ENCODE measurements at regions not wholly inside any gene's neighbourhood (a gene's known extent, or its start where the extent isn't known, plus 50 kb on each side); places are given as distances from the start of the nearest gene placed in this dataset.

DNA sequence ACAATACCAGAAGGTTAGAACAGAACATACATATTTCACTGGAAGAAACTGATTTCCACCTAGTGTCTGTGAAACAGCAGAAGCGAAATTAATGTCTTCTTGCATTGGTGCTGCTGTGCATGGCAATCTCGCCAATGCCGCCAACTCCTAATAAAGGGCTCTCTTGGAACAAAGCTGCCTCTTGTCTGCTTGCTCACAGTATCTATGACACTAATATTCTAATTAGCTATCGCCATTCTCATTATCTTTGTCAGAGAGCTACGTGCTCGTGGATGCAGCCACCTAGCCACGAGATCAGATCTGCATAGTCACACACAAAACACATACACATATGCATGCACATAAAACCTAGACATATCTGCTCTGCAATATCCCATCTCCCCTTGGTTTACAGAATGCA is 145.9 kb upstream of the OLIG3 start:
- H3K4me2 ChIP-seq (ENCODE audit: insufficient read depth in 1 of 2, low read depth in 2 of 2, low read length in 2 of 2), result no peak overlapping the region

More for the DNA sequence above, 145.9 kb upstream of the OLIG3 start:
- WGBS, 2 experiments (ENCODE audit: extremely low coverage in 1 of 2, insufficient coverage in 1 of 2, insufficient read length in 1 of 2, insufficient replicate concordance in 2 of 2, low coverage in 1 of 2, low lambda C conversion rate in 2 of 2, missing lambda C conversion rate in 1 of 2), result 88% methylated on average over 7 of the region's 7 CpGs; no CpG with 5 or more reads in 1 of the 2 experiments
- FAIRE-seq, result no peak
- Histone ChIP-seq H4K8ac (ENCODE audit: extremely low read depth, insufficient read depth, low read length) (no peak overlapping the region), H3K23me2 (ENCODE audit: low read depth, low read length) (no peaks in the 10 kb centered on the region), H3K9me3 (ENCODE audit: insufficient read depth in 2 of 2, low read depth in 1 of 2, low read length in 1 of 2) (no peaks in the 10 kb centered on the region), H2BK20ac (ENCODE audit: low read length) (no peak overlapping the region), H3K9ac (replicated peaks in 1 of 4; ENCODE audit: extremely low read depth in 1 of 4, low read depth in 3 of 4, low read length in 3 of 4) (no peak overlapping the region), H2BK15ac (ENCODE audit: low read length) (no peak overlapping the region), H2AFZ (ENCODE audit: low read length) (no peak overlapping the region), H3K56ac (replicated peaks; ENCODE audit: insufficient read length, low read depth, low read length) (no peak overlapping the region), H4K20me1 (replicated peaks in 1 of 2; ENCODE audit: control insufficient read depth in 1 of 2, insufficient read depth in 2 of 2, low read length in 2 of 2) (no peaks in the 10 kb centered on the region), H3K4ac (replicated peaks; ENCODE audit: insufficient read length, low read depth, low read length) (no peak overlapping the region), H3K27ac (ENCODE audit: low read depth, low read length) (no peak overlapping the region), H4K91ac (replicated peaks; ENCODE audit: insufficient read length, low read length) (no peak overlapping the region), H2BK5ac (ENCODE audit: low read depth, low read length) (no peak overlapping the region), H4K5ac (ENCODE audit: insufficient read length, low read depth, low read length) (no peak overlapping the region), H3K79me1 (ENCODE audit: low read depth, low read length) (no peaks in the 10 kb centered on the region), H2BK120ac (replicated peaks; ENCODE audit: low read depth, low read length) (no peak overlapping the region), H3K18ac (ENCODE audit: extremely low read depth, low read length) (no peak overlapping the region), H3K4me3 (ENCODE audit: extremely low read depth in 1 of 4, insufficient read depth in 2 of 4, low read depth in 3 of 4, low read length in 4 of 4) (no peak overlapping the region), H2AK5ac (ENCODE audit: low read depth, low read length) (no peak overlapping the region), H3K23ac (ENCODE audit: insufficient read length) (no peak overlapping the region), H3K79me2 (ENCODE audit: control insufficient read depth in 1 of 2, insufficient read depth in 2 of 2, low read length in 2 of 2) (no peaks in the 10 kb centered on the region), H2BK12ac (ENCODE audit: low read depth, low read length) (no peak overlapping the region), H3K27me3 (replicated peaks in 1 of 4; ENCODE audit: control insufficient read depth in 3 of 4, extremely low read depth in 1 of 4, insufficient read depth in 3 of 4, low read length in 3 of 4) (no peaks in the 10 kb centered on the region), H3K4me1 (replicated peaks in 1 of 4; ENCODE audit: control insufficient read depth in 3 of 4, insufficient read depth in 4 of 4, low read length in 3 of 4) (no peaks in the 10 kb centered on the region), H3K14ac (ENCODE audit: insufficient read length) (no peak overlapping the region), H3K36me3 (ENCODE audit: control insufficient read depth in 2 of 4, insufficient read depth in 4 of 4, low read length in 3 of 4) (no peaks in the 10 kb centered on the region)
- TF ChIP-seq TAF7 (optimal IDR thresholded peaks at IDR 0.05; ENCODE audit: borderline replicate concordance, low read depth, low read length) (no peak), EP300 (IDR thresholded peaks at IDR 0.05; ENCODE audit: borderline replicate concordance in 1 of 2, low read depth in 2 of 2, low read length in 2 of 2) (no peak), YY1 (IDR thresholded peaks at IDR 0.05; ENCODE audit: low read depth, low read length) (no peak)
- ChIA-PET POLR2A (ENCODE audit: partially characterized antibody) (no interaction called here), CTCF (ENCODE audit: partially characterized antibody) (interaction anchor here (0.9 to 1.1 kb wide), 4 partner anchors 9 to 349 kb away, joined by 3 to 4 read pairs (median 3); no protein-coding TSS in a partner anchor)
- no peak for DNase-seq (ENCODE audit: low read depth in 1 of 2, low spot score in 2 of 2)

All from H1 (cell line).